Epithelial cell of proximal tubule (primary cell): ENCODE measurements at regions not wholly inside any gene's neighbourhood (a gene's known extent, or its start where the extent isn't known, plus 50 kb on each side); places are given as distances from the start of the nearest gene placed in this dataset.
"Not testable (repeated sequence)": the region's sequence is repeated elsewhere in the genome, so short reads cannot be mapped to it uniquely, and the experiment has no call there.

Experiments used
- DNase-seq: peaks from one replicate; pipeline ENCODE4 v3.0.0-alpha.2; 2011; ENCODE audit warnings: low read depth
- H3K4me3 ChIP-seq: 2 replicates; pipeline ENCODE4 v1.5.1; 2011; ENCODE audit warnings: low read depth, mild to moderate bottlenecking, low read length
- TF ChIP-seq, protein P1 (sequence below): conservative IDR thresholded peaks from 2 replicates; pipeline ENCODE4 v1.5.1; 2012; ENCODE audit warnings: low read depth, mild to moderate bottlenecking, low read length

DNA sequence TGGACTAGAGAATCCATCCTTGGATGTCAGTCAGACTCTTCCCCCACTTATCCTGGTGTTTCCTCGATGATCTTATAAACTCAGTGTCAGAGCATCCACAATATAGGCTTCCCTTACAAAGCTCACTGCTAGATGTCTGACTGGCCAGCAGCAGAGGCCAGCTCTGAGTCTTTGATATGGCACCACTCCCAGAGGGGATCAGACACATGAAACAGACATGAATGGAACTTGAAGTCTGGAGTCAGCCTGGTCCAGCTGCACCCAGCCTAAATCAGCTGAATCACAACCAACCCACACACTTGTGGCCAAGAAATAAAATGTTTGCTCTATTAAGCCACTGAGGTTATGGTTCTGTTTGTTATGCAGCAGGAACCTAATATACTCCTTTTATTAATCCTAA is 129.6 kb upstream of the MED14 start:
- TF ChIP-seq, protein P1, sequence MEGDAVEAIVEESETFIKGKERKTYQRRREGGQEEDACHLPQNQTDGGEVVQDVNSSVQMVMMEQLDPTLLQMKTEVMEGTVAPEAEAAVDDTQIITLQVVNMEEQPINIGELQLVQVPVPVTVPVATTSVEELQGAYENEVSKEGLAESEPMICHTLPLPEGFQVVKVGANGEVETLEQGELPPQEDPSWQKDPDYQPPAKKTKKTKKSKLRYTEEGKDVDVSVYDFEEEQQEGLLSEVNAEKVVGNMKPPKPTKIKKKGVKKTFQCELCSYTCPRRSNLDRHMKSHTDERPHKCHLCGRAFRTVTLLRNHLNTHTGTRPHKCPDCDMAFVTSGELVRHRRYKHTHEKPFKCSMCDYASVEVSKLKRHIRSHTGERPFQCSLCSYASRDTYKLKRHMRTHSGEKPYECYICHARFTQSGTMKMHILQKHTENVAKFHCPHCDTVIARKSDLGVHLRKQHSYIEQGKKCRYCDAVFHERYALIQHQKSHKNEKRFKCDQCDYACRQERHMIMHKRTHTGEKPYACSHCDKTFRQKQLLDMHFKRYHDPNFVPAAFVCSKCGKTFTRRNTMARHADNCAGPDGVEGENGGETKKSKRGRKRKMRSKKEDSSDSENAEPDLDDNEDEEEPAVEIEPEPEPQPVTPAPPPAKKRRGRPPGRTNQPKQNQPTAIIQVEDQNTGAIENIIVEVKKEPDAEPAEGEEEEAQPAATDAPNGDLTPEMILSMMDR: no peak
- no peak for DNase-seq
- no peak overlapping the region for H3K4me3 ChIP-seq

DNA sequence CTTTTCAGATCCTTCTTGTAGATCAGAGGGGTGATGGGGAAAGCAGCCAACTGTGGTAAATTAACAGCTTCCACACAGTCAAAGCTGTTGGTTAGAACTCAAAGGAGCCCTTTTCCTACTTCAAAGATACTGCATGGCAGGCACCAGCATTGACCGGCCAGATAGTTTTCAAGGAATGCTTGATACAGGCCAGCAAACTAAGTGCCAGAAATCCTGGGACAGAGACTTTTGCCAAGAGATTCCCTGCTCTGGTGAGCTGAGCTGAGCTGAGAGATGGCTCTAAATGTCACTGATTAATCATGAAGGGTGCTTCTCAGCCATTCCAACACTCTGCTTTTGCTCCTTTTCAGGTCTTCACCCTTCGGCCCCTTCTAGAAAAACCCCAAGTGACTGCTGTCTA is 131.6 kb upstream of the MED14 start:
- TF ChIP-seq, protein P1: no peak
- peak; percentile 36 for DNase-seq
- no peak overlapping the region for H3K4me3 ChIP-seq

DNA sequence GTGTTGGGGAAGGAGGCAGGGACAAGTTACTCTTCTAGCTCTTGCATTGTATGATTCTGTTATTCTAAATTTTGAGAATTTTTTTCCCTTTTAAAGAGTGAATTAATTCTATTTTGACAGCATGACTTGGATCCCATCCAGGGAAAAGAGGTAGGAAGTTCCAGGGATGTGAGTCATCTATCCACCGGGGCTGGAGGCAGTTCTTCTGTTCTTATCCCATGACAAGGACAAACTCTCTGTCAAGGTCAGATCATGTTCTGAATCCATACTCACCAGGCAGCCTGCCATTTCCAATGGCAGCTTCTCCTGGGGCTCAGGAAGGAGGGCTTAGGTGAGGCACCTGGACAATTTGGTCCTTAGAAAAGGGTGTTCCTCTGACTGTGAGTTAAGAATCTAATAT is 132.0 kb upstream of the MED14 start:
- DNase-seq: peak; percentile 51
- TF ChIP-seq, protein P1: no peak
- H3K4me3 ChIP-seq: no peak overlapping the region

DNA sequence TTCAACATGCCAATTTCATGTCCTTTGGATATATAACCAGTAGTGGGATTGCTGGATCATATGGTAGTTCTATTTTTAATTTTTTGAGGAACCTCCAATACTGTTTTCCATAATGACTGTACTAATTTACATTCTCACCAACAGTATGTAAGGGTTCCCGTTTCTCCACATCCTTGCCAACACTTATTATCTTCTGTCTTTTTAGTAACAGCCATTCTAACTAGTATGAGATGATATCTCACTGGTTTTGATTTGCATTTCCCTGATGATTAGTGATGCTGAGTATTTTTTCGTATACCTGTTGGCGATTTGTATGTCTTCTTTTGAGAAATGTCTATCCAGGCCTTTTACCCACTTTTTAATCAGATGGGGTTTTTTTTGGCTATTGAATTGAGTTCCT is 133.5 kb upstream of the MED14 start:
- no peak for DNase-seq
- H3K4me3 ChIP-seq: no peak overlapping the region
- TF ChIP-seq, protein P1: no peak

DNA sequence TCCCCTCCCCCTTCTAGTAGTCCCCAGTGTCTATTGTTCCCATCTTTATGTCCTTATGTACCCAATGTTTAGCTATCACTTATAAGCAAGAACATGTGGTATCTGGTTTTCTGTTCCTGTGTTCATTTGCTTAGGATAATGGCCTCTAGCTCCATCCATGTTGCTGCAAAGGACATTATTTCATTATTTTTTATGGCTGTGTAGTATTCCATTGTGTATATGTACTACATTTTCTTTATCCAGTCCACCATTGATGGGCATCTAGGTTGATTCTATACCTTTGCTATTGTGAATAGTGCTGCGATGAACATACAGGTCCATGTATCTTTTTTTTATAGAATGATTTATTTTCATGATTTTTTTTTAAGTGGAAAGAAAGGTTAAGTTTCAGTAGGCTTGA is 135.6 kb upstream of the MED14 start:
- DNase-seq, H3K4me3 ChIP-seq: not testable (repeated sequence)

DNA sequence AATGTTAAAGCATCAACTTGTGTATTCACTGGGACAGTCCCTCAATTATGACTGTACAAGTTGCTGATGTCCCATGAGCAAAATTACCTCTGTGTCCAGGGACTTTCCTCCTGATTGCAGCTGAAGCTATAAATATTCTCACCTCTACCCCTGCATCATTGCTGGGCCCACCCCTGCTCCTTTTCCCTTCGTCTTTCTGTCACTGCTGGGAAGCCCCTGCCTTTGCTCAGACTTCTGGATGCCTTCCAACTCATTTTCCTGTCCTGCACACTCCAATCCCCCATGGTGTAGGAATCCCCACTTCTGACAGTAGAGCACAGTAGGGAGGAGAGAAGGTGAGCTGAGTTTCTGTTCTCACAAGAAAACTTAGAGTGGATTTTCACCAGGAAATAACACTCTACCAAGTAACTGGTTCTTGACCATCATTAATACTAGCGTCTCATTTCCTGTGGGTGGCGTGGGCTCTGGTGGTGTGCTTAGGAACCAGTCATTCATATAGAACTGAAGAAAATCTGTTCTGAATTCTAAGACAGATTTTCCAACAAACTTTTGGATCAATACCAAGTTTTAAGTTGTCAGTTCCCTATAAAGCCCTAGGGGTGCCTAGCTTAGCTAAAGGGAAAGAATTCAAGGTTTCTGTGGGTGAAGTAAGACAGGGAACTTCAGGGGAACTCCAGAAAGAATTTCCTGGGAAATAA is 136.2 kb upstream of the MED14 start:
- DNase-seq: peak; percentile 55
- no peak overlapping the region for H3K4me3 ChIP-seq
- TF ChIP-seq, protein P1: no peak

DNA sequence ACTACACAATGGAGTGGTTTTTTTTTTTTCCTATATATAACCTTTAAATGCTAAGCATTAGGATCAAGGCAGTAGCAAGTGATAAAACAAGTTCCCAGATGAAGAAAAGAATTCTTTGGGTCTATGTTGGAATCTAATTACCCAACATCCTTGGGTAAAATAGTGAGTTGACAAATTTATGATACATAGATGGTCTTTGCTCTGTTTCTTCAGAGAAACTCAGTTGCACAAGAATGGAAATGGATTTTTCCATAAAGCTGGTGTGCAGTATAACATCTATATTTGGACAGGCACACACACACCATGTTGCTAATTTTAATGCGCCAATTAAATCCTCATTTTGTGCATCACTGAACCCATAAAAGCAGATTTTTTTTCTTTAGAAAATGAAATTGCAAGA is 137.0 kb upstream of the MED14 start:
- TF ChIP-seq, protein P1: no peak
- DNase-seq: no peak

More for the DNA sequence above, 137.0 kb upstream of the MED14 start:
- H3K4me3 ChIP-seq: no peak overlapping the region
